Prostate gland (tissue), 2 donors: ENCODE measurements at regions not wholly inside any gene's neighbourhood (a gene's known extent, or its start where the extent isn't known, plus 50 kb on each side); places are given as distances from the start of the nearest gene placed in this dataset.

Experiments used
- POLR2A ChIP-seq: fragments of 450-650 bp; IDR thresholded peaks from one replicate; pipeline ENCODE4 v1.6.1; 2016; ENCODE audit warnings: antibody characterized with exemption, mild to moderate bottlenecking
- TF ChIP-seq, protein P1 (sequence below), 4 experiments: fragments of 200-600 bp in 2 of 4; fragments of 450-650 bp in 2 of 4; sonication (generic) in 2 of 4; IDR thresholded peaks; 1 replicate in 3 of 4; 2 replicates in 1 of 4; pipeline ENCODE4 v1.5.1; 2016 to 2019; ENCODE audit warnings: antibody characterized with exemption in 4 of 4, mild to moderate bottlenecking in 2 of 4, moderate library complexity in 2 of 4

DNA sequence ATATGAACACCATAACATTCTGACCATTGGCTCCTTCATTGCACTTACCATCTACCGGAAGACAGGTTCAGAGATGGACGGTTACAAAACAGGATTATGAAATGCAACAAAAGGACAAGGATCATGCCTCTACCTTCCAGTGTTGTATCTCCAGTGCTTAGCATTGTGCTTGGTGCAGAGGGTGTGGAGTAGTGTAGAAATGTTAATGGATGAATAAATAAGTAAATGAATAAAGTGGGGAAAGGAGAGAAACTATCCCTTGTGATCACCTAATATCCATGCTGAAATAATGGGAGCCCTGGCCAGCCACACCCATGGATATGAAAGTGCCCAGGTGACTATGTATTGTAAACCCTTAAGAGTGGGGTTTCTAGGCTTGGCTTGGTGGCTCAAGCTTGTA lies 344.8 kb upstream of the LMCD1 start:
- TF ChIP-seq, protein P1, sequence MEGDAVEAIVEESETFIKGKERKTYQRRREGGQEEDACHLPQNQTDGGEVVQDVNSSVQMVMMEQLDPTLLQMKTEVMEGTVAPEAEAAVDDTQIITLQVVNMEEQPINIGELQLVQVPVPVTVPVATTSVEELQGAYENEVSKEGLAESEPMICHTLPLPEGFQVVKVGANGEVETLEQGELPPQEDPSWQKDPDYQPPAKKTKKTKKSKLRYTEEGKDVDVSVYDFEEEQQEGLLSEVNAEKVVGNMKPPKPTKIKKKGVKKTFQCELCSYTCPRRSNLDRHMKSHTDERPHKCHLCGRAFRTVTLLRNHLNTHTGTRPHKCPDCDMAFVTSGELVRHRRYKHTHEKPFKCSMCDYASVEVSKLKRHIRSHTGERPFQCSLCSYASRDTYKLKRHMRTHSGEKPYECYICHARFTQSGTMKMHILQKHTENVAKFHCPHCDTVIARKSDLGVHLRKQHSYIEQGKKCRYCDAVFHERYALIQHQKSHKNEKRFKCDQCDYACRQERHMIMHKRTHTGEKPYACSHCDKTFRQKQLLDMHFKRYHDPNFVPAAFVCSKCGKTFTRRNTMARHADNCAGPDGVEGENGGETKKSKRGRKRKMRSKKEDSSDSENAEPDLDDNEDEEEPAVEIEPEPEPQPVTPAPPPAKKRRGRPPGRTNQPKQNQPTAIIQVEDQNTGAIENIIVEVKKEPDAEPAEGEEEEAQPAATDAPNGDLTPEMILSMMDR (IDR thresholded peaks at IDR 0.05), result no peak
- no peak for TF ChIP-seq POLR2A
